ENCODE measurements at regions not wholly inside any gene's neighbourhood (a gene's known extent, or its start where the extent isn't known, plus 50 kb on each side); places are given as distances from the start of the nearest gene placed in this dataset.
A peak's percentile ranks its signal among the peaks of the same experiment; 100 is the strongest.

DNA sequence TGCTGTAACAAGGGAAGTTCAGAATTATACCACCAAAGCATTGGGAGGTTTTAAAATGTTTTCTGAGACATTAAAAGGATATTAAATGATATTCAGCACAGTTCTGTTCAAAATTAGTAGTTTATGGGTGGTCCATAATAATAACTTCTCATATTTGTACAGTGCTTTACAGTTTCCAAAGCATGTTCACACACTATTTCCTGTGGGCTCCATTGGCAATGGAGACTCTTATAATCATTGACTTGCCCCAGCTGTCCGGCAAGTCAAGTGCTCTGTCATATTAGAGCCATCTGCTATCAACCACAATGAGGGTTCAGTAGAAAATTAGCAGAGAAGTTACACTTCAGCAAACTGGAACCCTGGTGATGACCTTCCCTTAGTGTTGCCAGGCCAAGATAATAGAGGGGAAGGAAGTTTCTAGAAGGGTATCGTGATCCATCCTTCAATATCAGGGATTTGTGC is 526.6 kb upstream of the CCDC196 start:
- Histone ChIP-seq H3K4me3 (no peak overlapping the region), H3K36me3 (no peaks in the 10 kb centered on the region), H3K9me3 (no peaks in the 10 kb centered on the region), H3K4me1 (no peaks in the 10 kb centered on the region), H3K27me3 (no peaks in the 10 kb centered on the region), H3K27ac (no peak overlapping the region)
- FAIRE-seq (no peak), DNase-seq (no peak), ATAC-seq (no peak)
- TF ChIP-seq, protein P1, sequence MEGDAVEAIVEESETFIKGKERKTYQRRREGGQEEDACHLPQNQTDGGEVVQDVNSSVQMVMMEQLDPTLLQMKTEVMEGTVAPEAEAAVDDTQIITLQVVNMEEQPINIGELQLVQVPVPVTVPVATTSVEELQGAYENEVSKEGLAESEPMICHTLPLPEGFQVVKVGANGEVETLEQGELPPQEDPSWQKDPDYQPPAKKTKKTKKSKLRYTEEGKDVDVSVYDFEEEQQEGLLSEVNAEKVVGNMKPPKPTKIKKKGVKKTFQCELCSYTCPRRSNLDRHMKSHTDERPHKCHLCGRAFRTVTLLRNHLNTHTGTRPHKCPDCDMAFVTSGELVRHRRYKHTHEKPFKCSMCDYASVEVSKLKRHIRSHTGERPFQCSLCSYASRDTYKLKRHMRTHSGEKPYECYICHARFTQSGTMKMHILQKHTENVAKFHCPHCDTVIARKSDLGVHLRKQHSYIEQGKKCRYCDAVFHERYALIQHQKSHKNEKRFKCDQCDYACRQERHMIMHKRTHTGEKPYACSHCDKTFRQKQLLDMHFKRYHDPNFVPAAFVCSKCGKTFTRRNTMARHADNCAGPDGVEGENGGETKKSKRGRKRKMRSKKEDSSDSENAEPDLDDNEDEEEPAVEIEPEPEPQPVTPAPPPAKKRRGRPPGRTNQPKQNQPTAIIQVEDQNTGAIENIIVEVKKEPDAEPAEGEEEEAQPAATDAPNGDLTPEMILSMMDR (IDR thresholded peaks at IDR 0.05) = no peak
- intact Hi-C loops (cut with DNase I) = loop anchor here in 2 of 3 donors (5.0 kb wide), 2 partner anchors 792 to 802 kb away; no protein-coding TSS in a partner anchor
- WGBS, 2 donors = 51 to 56% methylated on average over 2 of the region's 2 CpGs

DNA sequence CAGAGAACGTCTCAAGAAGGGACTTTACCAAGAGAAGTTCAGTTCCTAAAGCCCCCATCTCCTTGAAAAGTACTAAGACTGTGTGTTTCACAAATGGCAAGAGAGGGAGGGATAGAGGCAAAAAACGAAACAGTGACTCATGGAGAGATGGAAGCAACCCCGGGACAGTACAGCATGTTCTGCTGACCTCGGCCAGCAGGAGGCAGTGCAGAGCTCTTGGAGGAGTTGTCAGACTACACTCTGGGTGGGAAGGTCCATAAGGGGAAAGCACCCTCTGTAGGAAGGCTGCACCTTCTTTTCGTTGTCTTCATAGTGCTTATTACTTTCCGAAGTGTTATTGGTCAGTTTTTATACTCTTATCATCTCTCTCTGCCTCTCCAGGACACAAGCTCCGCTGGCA is 525.2 kb upstream of the CCDC196 start:
- 35 to 49% methylated on average over 7 of the region's 7 CpGs for WGBS, 2 donors

DNA sequence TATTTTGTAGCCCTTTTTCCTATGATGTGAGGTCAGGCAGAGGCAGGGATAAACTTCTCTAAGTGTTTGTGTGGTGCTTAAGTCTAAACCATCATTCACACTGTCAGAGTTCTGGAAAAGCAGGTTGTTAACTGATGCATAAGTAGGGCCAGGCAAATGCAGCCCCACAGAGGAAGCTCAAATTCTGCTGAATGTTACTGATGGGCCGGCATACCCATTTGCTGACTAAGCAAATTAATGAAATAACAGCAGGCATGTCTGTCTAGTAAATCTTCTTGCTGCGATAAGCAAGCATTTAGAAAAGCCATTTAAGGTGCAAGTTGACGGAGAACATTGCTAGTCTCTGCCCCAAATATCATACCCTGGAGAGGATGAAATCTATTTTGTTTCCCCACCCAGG is 523.2 kb upstream of the CCDC196 start:
- ATAC-seq = peak in 1 of 4 donors; percentile 14
- TF ChIP-seq, protein P1 (IDR thresholded peaks at IDR 0.05) = no peak
- no peak overlapping the region for H3K27ac ChIP-seq
- no peaks in the 10 kb centered on the region for H3K4me1 ChIP-seq
- no peaks in the 10 kb centered on the region for H3K36me3 ChIP-seq
- H3K4me3 ChIP-seq = no peak overlapping the region
- 62 to 63% methylated on average over 3 of the region's 3 CpGs for WGBS, 2 donors
- no peak for FAIRE-seq
- intact Hi-C loops (cut with DNase I) = no loop called here
- no peaks in the 10 kb centered on the region for H3K27me3 ChIP-seq
- no peak for DNase-seq
- no peaks in the 10 kb centered on the region for H3K9me3 ChIP-seq

More for the DNA sequence above, 525.2 kb upstream of the CCDC196 start:
- FAIRE-seq (no peak), DNase-seq (peak in 5 of 6 donors; percentile 17 to 81 (median 42)), ATAC-seq (peak; percentile 50 to 72 (median 66))
- Histone ChIP-seq H3K27ac (no peak overlapping the region), H3K4me3 (no peak overlapping the region), H3K36me3 (no peaks in the 10 kb centered on the region), H3K27me3 (no peaks in the 10 kb centered on the region), H3K9me3 (no peaks in the 10 kb centered on the region), H3K4me1 (no peaks in the 10 kb centered on the region)
- intact Hi-C loops (cut with DNase I) = no loop called here
- TF ChIP-seq, protein P1 (IDR thresholded peaks at IDR 0.05) = peak in 3 of 4 donors; percentile 17 to 37 (median 28)

DNA sequence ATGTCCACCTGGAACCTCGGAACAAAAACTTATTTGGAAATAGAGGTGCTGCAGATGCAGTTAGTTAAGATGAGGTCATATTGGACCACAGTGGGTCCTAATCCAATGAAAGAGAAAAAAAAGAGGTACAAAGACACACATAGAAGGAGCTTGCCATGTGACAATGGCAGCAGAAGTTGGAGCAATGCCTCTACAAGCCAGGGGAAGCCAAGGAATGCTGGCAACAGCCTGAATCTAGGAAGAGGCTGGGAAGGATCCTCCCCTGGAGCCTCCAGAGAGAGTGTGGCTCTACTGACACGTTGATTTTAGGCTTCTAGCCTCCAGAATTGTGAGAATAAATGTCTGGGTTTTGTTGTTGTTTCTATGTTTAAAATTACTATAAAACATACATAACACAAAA is 521.8 kb upstream of the CCDC196 start:
- no peak for FAIRE-seq
- Histone ChIP-seq H3K36me3 (no peaks in the 10 kb centered on the region), H3K9me3 (no peaks in the 10 kb centered on the region), H3K27me3 (no peaks in the 10 kb centered on the region), H3K4me3 (no peak overlapping the region), H3K4me1 (no peaks in the 10 kb centered on the region), H3K27ac (no peak overlapping the region)
- TF ChIP-seq, protein P1 (IDR thresholded peaks at IDR 0.05) = no peak
- DNase-seq = no peak
- 39 to 44% methylated on average over 2 of the region's 2 CpGs for WGBS, 2 donors
- intact Hi-C loops (cut with DNase I) = no loop called here
- ATAC-seq = no peak

GRCh38 chr14:65966188-65966587 is 520.0 kb upstream of the CCDC196 start:
- no peak for ATAC-seq
- Histone ChIP-seq H3K4me3 (no peak overlapping the region), H3K9me3 (no peaks in the 10 kb centered on the region), H3K4me1 (no peaks in the 10 kb centered on the region), H3K27me3 (no peaks in the 10 kb centered on the region), H3K36me3 (no peaks in the 10 kb centered on the region), H3K27ac (no peak overlapping the region)
- WGBS, 2 donors = 68 to 79% methylated on average over 2 of the region's 2 CpGs
- TF ChIP-seq, protein P1 (IDR thresholded peaks at IDR 0.05) = no peak
- DNase-seq = no peak
- no peak for FAIRE-seq
- intact Hi-C loops (cut with DNase I) = no loop called here

All from pancreas (tissue), 10 donors.